ENCODE measurements at regions not wholly inside any gene's neighbourhood (a gene's known extent, or its start where the extent isn't known, plus 50 kb on each side); places are given as distances from the start of the nearest gene placed in this dataset.

DNA sequence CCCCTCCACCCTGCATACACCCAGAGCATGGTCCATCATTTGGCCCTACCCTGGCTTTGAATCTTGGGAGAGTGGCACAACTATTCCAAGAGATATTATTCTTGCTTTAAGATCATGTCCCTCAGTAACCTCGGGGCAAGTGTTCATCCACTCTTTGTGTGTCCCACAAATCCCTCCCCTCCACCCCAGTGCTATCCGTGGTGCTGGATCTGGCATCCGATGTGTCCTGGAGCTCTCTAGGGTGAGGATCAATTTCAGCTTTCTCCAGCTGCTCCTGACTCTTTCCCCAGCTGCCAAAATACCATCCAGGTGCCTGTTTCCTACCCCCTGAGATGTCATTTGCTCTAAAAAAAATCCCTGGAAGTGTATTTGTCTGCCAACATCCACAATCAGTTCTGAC lies 64.8 kb upstream of the CMKLR1 start:
- TF ChIP-seq CREM (CRISPR knock-in tag; IDR thresholded peaks at IDR 0.05), result no peak
- TF ChIP-seq, protein P1, sequence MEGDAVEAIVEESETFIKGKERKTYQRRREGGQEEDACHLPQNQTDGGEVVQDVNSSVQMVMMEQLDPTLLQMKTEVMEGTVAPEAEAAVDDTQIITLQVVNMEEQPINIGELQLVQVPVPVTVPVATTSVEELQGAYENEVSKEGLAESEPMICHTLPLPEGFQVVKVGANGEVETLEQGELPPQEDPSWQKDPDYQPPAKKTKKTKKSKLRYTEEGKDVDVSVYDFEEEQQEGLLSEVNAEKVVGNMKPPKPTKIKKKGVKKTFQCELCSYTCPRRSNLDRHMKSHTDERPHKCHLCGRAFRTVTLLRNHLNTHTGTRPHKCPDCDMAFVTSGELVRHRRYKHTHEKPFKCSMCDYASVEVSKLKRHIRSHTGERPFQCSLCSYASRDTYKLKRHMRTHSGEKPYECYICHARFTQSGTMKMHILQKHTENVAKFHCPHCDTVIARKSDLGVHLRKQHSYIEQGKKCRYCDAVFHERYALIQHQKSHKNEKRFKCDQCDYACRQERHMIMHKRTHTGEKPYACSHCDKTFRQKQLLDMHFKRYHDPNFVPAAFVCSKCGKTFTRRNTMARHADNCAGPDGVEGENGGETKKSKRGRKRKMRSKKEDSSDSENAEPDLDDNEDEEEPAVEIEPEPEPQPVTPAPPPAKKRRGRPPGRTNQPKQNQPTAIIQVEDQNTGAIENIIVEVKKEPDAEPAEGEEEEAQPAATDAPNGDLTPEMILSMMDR (IDR thresholded peaks at IDR 0.05), result no peak
- no peak for TF ChIP-seq NFYB (CRISPR knock-in tag; conservative IDR thresholded peaks at IDR 0.05; ENCODE audit: low read depth)
- TF ChIP-seq, protein P2, sequence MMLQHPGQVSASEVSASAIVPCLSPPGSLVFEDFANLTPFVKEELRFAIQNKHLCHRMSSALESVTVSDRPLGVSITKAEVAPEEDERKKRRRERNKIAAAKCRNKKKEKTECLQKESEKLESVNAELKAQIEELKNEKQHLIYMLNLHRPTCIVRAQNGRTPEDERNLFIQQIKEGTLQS (CRISPR knock-in tag; conservative IDR thresholded peaks at IDR 0.05), result no peak
- TF ChIP-seq USF1 (CRISPR knock-in tag; IDR thresholded peaks at IDR 0.05), result no peak
- no peak for TF ChIP-seq SP1 (CRISPR knock-in tag; conservative IDR thresholded peaks at IDR 0.05)
- TF ChIP-seq, protein P3, sequence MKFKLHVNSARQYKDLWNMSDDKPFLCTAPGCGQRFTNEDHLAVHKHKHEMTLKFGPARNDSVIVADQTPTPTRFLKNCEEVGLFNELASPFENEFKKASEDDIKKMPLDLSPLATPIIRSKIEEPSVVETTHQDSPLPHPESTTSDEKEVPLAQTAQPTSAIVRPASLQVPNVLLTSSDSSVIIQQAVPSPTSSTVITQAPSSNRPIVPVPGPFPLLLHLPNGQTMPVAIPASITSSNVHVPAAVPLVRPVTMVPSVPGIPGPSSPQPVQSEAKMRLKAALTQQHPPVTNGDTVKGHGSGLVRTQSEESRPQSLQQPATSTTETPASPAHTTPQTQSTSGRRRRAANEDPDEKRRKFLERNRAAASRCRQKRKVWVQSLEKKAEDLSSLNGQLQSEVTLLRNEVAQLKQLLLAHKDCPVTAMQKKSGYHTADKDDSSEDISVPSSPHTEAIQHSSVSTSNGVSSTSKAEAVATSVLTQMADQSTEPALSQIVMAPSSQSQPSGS (CRISPR knock-in tag; IDR thresholded peaks at IDR 0.05; ENCODE audit: borderline replicate concordance, low read depth), result no peak
- no peak for TF ChIP-seq EMX1 (CRISPR knock-in tag; IDR thresholded peaks at IDR 0.05)
- TF ChIP-seq MLX (CRISPR knock-in tag; IDR thresholded peaks at IDR 0.05), result no peak
